ENCODE measurements at regions not wholly inside any gene's neighbourhood (a gene's known extent, or its start where the extent isn't known, plus 50 kb on each side); places are given as distances from the start of the nearest gene placed in this dataset.

- TF ChIP-seq, protein P1, sequence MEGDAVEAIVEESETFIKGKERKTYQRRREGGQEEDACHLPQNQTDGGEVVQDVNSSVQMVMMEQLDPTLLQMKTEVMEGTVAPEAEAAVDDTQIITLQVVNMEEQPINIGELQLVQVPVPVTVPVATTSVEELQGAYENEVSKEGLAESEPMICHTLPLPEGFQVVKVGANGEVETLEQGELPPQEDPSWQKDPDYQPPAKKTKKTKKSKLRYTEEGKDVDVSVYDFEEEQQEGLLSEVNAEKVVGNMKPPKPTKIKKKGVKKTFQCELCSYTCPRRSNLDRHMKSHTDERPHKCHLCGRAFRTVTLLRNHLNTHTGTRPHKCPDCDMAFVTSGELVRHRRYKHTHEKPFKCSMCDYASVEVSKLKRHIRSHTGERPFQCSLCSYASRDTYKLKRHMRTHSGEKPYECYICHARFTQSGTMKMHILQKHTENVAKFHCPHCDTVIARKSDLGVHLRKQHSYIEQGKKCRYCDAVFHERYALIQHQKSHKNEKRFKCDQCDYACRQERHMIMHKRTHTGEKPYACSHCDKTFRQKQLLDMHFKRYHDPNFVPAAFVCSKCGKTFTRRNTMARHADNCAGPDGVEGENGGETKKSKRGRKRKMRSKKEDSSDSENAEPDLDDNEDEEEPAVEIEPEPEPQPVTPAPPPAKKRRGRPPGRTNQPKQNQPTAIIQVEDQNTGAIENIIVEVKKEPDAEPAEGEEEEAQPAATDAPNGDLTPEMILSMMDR (conservative IDR thresholded peaks at IDR 0.05 in 1 of 2, IDR thresholded peaks at IDR 0.05 in 1 of 2; ENCODE audit: extremely low read depth in 1 of 2, insufficient read depth in 1 of 2, low read depth in 1 of 2, low read length in 2 of 2) = no peak
- no peak for TF ChIP-seq EZH2 (IDR thresholded peaks at IDR 0.05; ENCODE audit: borderline replicate concordance, low read length)
Observed at GRCh38 chr10:130546841-130547240, 410.6 kb downstream of the GLRX3 start.
